ENCODE measurements at regions not wholly inside any gene's neighbourhood (a gene's known extent, or its start where the extent isn't known, plus 50 kb on each side); places are given as distances from the start of the nearest gene placed in this dataset.

DNA sequence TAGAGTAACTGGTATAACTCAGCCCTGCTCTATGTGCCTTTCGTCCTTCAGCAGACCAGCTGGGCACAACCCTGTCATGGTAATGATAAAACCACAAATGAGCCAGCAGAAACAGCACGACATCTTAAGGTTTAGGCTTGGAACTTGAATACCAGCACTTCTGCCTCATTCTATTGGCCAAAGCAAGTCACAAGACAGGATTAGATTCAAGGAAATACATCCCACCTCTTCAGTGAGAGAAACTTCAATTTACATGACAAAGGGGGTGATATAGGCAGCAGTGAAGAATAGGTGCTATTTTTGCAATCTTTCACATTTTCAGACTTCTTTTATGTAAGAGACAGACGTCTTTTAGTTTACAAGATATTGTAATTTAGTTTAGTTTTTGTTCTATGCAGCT is 69.8 kb upstream of the SLC35F1 start:
- no peak for TF ChIP-seq CTCF (IDR thresholded peaks at IDR 0.05)
- no peak for TF ChIP-seq POLR2A (IDR thresholded peaks at IDR 0.05)
- TF ChIP-seq POLR2AphosphoS5 (IDR thresholded peaks at IDR 0.05): no peak
